DMS53 treated with DMSO at 0.1 percent for 48 hours (cell line): ENCODE measurements at regions not wholly inside any gene's neighbourhood (a gene's known extent, or its start where the extent isn't known, plus 50 kb on each side); places are given as distances from the start of the nearest gene placed in this dataset.

Experiments
- DNase-seq: peaks from one replicate; lab custom pipeline; 2025; ENCODE audit not compliant: unreplicated experiment; lab: John Stamatoyannopoulos, UW

- DNase-seq, result no peak
Measured at GRCh38 chr6:91350146-91350908, 763.5 kb upstream of the MAP3K7 start.

- no peak for DNase-seq
Measured at GRCh38 chr6:91341473-91341872, 754.6 kb upstream of the MAP3K7 start.

- no peak for DNase-seq
Measured at GRCh38 chr6:91340896-91341395, 754.1 kb upstream of the MAP3K7 start.

GRCh38 chr6:91337967-91338366 is 751.1 kb upstream of the MAP3K7 start:
- no peak for DNase-seq

GRCh38 chr6:91330896-91331295 is 744.0 kb upstream of the MAP3K7 start:
- DNase-seq, result no peak

- no peak for DNase-seq
Measured at GRCh38 chr6:91328241-91328640, 741.4 kb upstream of the MAP3K7 start.

GRCh38 chr6:91324711-91325110 is 737.8 kb upstream of the MAP3K7 start:
- no peak for DNase-seq

GRCh38 chr6:91317984-91318383 is 731.1 kb upstream of the MAP3K7 start:
- DNase-seq, result no peak

GRCh38 chr6:91317247-91317835 is 730.5 kb upstream of the MAP3K7 start:
- no peak for DNase-seq

- no peak for DNase-seq
Measured at GRCh38 chr6:91310178-91310577, 723.3 kb upstream of the MAP3K7 start.

- DNase-seq, result no peak
Measured at GRCh38 chr6:91305755-91306154, 718.9 kb upstream of the MAP3K7 start.

GRCh38 chr6:91304521-91304920 is 717.6 kb upstream of the MAP3K7 start:
- no peak for DNase-seq

- no peak for DNase-seq
Measured at GRCh38 chr6:91303326-91303725, 716.5 kb upstream of the MAP3K7 start.

GRCh38 chr6:91299544-91300491 is 712.9 kb upstream of the MAP3K7 start:
- no peak for DNase-seq

GRCh38 chr6:91298543-91299145 is 711.8 kb upstream of the MAP3K7 start:
- no peak for DNase-seq

GRCh38 chr6:91293395-91293794 is 706.5 kb upstream of the MAP3K7 start:
- DNase-seq, result no peak

GRCh38 chr6:91291071-91291470 is 704.2 kb upstream of the MAP3K7 start:
- no peak for DNase-seq

GRCh38 chr6:91288741-91289140 is 701.9 kb upstream of the MAP3K7 start:
- DNase-seq, result no peak

- DNase-seq, result no peak
Measured at GRCh38 chr6:91281901-91282300, 695.0 kb upstream of the MAP3K7 start.

- DNase-seq, result no peak
Measured at GRCh38 chr6:91280494-91280830, 693.6 kb upstream of the MAP3K7 start.
